ENCODE measurements at regions not wholly inside any gene's neighbourhood (a gene's known extent, or its start where the extent isn't known, plus 50 kb on each side); places are given as distances from the start of the nearest gene placed in this dataset.

DNA sequence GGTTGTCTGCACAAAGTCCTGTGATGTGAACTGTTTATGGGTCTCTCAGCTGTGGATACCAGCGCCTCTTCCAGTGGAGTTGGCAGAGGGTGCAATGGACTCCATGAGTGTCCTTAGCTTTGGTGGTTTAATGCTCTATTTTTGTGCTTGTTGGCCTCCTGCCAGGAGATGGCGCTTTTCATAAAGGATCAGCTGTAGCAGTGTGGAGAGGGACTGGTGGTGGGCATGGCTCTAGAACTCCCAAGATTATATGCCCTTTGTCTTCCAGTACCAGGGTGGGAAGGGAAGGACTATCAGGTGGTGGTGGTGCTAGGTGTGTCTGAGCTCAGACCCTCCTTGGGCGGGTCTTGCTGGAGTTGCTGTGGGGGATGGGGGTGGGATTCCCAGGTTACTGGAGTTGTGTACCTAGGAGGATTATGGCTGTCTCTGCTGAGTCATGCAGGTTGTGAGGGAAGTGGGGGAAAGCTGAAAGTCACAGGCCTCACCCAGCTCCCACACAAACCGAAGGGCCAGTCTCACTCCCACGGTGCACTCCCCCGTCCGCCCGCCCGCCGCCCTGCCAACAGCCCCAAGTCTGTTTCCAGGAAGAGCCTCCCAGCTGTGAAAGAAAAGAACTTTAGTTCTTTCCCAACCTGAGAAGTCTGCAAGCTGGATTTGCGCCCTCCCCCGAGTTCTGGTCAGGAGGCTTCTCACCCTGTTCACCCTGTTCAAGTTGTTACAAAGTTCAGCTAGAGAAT is 108.1 kb downstream of the MARCO start:
- peak; percentile 11 for DNase-seq
